IMR-90 (cell line): ENCODE measurements at regions not wholly inside any gene's neighbourhood (a gene's known extent, or its start where the extent isn't known, plus 50 kb on each side); places are given as distances from the start of the nearest gene placed in this dataset.

Experiments used
- ATAC-seq: fragments of 200-7000 bp; cut with Tn5 transposase; 2 replicates; pipeline ENCODE4 v1.9.1; 2020; ENCODE audit warnings: low read depth, mild to moderate bottlenecking, moderate library complexity
- BruUV-seq: library from RNA; stranded (reverse); fragments of 400-500 nt; replicated peaks from 2 replicates; lab custom pipeline; 2021; lab: Mats Ljungman, UMichigan
- CTCF ChIA-PET: fragments of 300-600 bp; formaldehyde crosslinking; extraction: SDS; loops from one replicate; lab custom pipeline; 2021; ENCODE audit warnings: antibody characterized with exemption; lab: Yijun Ruan, JAX
- POLR2A ChIA-PET: fragments of 300-600 bp; sonication (Branson Sonifier 250); formaldehyde crosslinking; loops from one replicate; lab custom pipeline; 2022; ENCODE audit warnings: antibody characterized with exemption; ENCODE audit not compliant: unreplicated experiment; lab: Charles Lee
- DNase-seq: peaks from one replicate; pipeline ENCODE4 v3.0.0; 2013
- H2AFZ ChIP-seq: replicated peaks from 2 replicates; pipeline ENCODE3; 2013; ENCODE audit warnings: low read length, mild to moderate bottlenecking; ENCODE audit not compliant: poor library complexity
- H2AK5ac ChIP-seq: 2 replicates; pipeline ENCODE4 v1.6.1; 2013; ENCODE audit warnings: low read depth, low read length, inconsistent platforms
- H2AK9ac ChIP-seq: replicated peaks from 2 replicates; pipeline ENCODE3; 2013; ENCODE audit warnings: mild to moderate bottlenecking, low read depth, low read length, moderate library complexity; ENCODE audit not compliant: poor library complexity
- H2BK120ac ChIP-seq: 2 replicates; pipeline ENCODE4 v1.6.1; 2013; ENCODE audit warnings: low read depth, low read length, inconsistent platforms
- H2BK15ac ChIP-seq: 3 replicates; pipeline ENCODE4 v1.6.1; 2013; ENCODE audit warnings: low read depth, low read length, inconsistent platforms
- H2BK20ac ChIP-seq: 2 replicates; pipeline ENCODE4 v1.6.1; 2013; ENCODE audit warnings: low read depth, mild to moderate bottlenecking, inconsistent platforms, low read length, moderate library complexity
- H2BK5ac ChIP-seq: 2 replicates; pipeline ENCODE4 v1.6.1; 2013; ENCODE audit warnings: mild to moderate bottlenecking, low read depth, low read length, inconsistent platforms; ENCODE audit not compliant: poor library complexity, severe bottlenecking
- H3K14ac ChIP-seq: replicated peaks from 2 replicates; pipeline ENCODE4 v1.6.1; 2013; ENCODE audit warnings: low read depth, low read length, inconsistent platforms
- H3K18ac ChIP-seq: 2 replicates; pipeline ENCODE4 v1.6.1; 2013; ENCODE audit warnings: low read depth, low read length, control low read depth
- H3K23ac ChIP-seq: 2 replicates; pipeline ENCODE4 v1.6.1; 2013; ENCODE audit warnings: low read depth, low read length, inconsistent platforms
- H3K27ac ChIP-seq: 2 replicates; pipeline ENCODE4 v1.5.1; 2013; ENCODE audit warnings: mild to moderate bottlenecking, control low read depth, low read length; ENCODE audit not compliant: insufficient read depth
- H3K27me3 ChIP-seq: 2 replicates; pipeline ENCODE4 v1.6.1; 2013; ENCODE audit warnings: low read length; ENCODE audit not compliant: control insufficient read depth, insufficient read depth
- H3K36me3 ChIP-seq: 2 replicates; pipeline ENCODE4 v1.6.1; 2013; ENCODE audit warnings: low read length, mixed read lengths; ENCODE audit not compliant: control insufficient read depth, insufficient read depth
- H3K4ac ChIP-seq: 2 replicates; pipeline ENCODE4 v1.6.1; 2013; ENCODE audit warnings: low read depth, low read length, inconsistent platforms
- H3K4me1 ChIP-seq: 2 replicates; pipeline ENCODE4 v1.6.1; 2013; ENCODE audit warnings: low read length, mixed read lengths; ENCODE audit not compliant: control insufficient read depth, insufficient read depth
- H3K4me2 ChIP-seq: 2 replicates; pipeline ENCODE4 v1.6.1; 2013; ENCODE audit warnings: low read depth, mild to moderate bottlenecking, control low read depth, low read length, moderate library complexity
- H3K4me3 ChIP-seq: 2 replicates; pipeline ENCODE4 v1.5.1; 2013; ENCODE audit warnings: low read depth, mild to moderate bottlenecking, control low read depth, low read length, moderate library complexity; ENCODE audit not compliant: insufficient read depth
- H3K56ac ChIP-seq: 2 replicates; pipeline ENCODE4 v1.6.1; 2013; ENCODE audit warnings: low read length, inconsistent platforms; ENCODE audit not compliant: insufficient read depth; ENCODE audit errors: extremely low read depth
- H3K79me1 ChIP-seq, 2 experiments: 2 replicates each; pipeline ENCODE4 v1.6.1; 2013; ENCODE audit warnings: low read length in 2 of 2, inconsistent platforms in 1 of 2, low read depth in 1 of 2
- H3K9ac ChIP-seq: 2 replicates; pipeline ENCODE4 v1.6.1; 2013; ENCODE audit warnings: low read depth, low read length, control low read depth
- H3K9me1 ChIP-seq: 2 replicates; pipeline ENCODE4 v1.6.1; 2013; ENCODE audit warnings: low read length, inconsistent platforms; ENCODE audit not compliant: insufficient read depth
- H3K9me3 ChIP-seq: 2 replicates; pipeline ENCODE4 v1.6.1; 2013; ENCODE audit warnings: low read length; ENCODE audit not compliant: control insufficient read depth, insufficient read depth
- H4K20me1 ChIP-seq: 2 replicates; pipeline ENCODE4 v1.6.1; 2013; ENCODE audit warnings: low read length, inconsistent platforms; ENCODE audit not compliant: insufficient read depth
- H4K5ac ChIP-seq: 2 replicates; pipeline ENCODE4 v1.6.1; 2013; ENCODE audit warnings: mild to moderate bottlenecking, low read depth, low read length, control low read depth
- H4K8ac ChIP-seq, 2 experiments: 2 replicates each; pipeline ENCODE4 v1.6.1; 2013; ENCODE audit warnings: low read depth in 2 of 2, low read length in 2 of 2, control low read depth in 1 of 2, inconsistent platforms in 1 of 2
- H4K91ac ChIP-seq: 2 replicates; pipeline ENCODE4 v1.6.1; 2013; ENCODE audit warnings: low read depth, low read length, inconsistent platforms; ENCODE audit not compliant: insufficient read depth
- BHLHE40 ChIP-seq: fragments of 150-350 bp; IDR thresholded peaks from 2 replicates; pipeline ENCODE4 v1.6.1; 2016; ENCODE audit warnings: mild to moderate bottlenecking, low read depth, low read length
- CEBPB ChIP-seq: IDR thresholded peaks from 2 replicates; pipeline ENCODE4 v1.6.1; 2012; ENCODE audit warnings: low read depth, low read length, improper control_type of control experiment
- CHD1 ChIP-seq: IDR thresholded peaks from 2 replicates; pipeline ENCODE4 v1.6.1; 2012; ENCODE audit warnings: low read depth, low read length, improper control_type of control experiment
- CTCF ChIP-seq: conservative IDR thresholded peaks from 2 replicates; pipeline ENCODE4 v1.5.1; 2012; ENCODE audit warnings: mild to moderate bottlenecking, low read depth, low read length, improper control_type of control experiment
- ELK1 ChIP-seq: fragments of 150-350 bp; IDR thresholded peaks from 2 replicates; pipeline ENCODE4 v1.6.1; 2016; ENCODE audit warnings: low read depth, mild to moderate bottlenecking, low read length, moderate library complexity, borderline replicate concordance
- FOS ChIP-seq: fragments of 150-350 bp; IDR thresholded peaks from 2 replicates; pipeline ENCODE4 v1.6.1; 2016; ENCODE audit warnings: low read depth, low read length
- MAFK ChIP-seq: IDR thresholded peaks from 2 replicates; pipeline ENCODE4 v1.6.1; 2012; ENCODE audit warnings: low read depth, low read length, improper control_type of control experiment
- MAZ ChIP-seq: IDR thresholded peaks from 2 replicates; pipeline ENCODE4 v1.6.1; 2012; ENCODE audit warnings: low read depth, mild to moderate bottlenecking, low read length, improper control_type of control experiment, moderate library complexity, borderline replicate concordance
- MXI1 ChIP-seq: IDR thresholded peaks from 2 replicates; pipeline ENCODE4 v1.6.1; 2012; ENCODE audit warnings: low read depth, mild to moderate bottlenecking, low read length, moderate library complexity, borderline replicate concordance
- NFE2L2 ChIP-seq: fragments of 150-350 bp; IDR thresholded peaks from 2 replicates; pipeline ENCODE4 v1.6.1; 2016; ENCODE audit warnings: low read depth, mild to moderate bottlenecking, low read length
- POLR2A ChIP-seq: IDR thresholded peaks from 2 replicates; pipeline ENCODE4 v1.6.1; 2012; ENCODE audit warnings: mild to moderate bottlenecking, low read depth, low read length
- RAD21 ChIP-seq: IDR thresholded peaks from 2 replicates; pipeline ENCODE4 v1.6.1; 2012; ENCODE audit warnings: low read length, improper control_type of control experiment
- RCOR1 ChIP-seq: IDR thresholded peaks from 2 replicates; pipeline ENCODE4 v1.6.1; 2012; ENCODE audit warnings: mild to moderate bottlenecking, low read length, improper control_type of control experiment; ENCODE audit not compliant: insufficient replicate concordance
- RFX5 ChIP-seq: IDR thresholded peaks from 2 replicates; pipeline ENCODE4 v1.8.0; 2012; ENCODE audit warnings: low read depth, mild to moderate bottlenecking, low read length, moderate library complexity
- SMC3 ChIP-seq: fragments of 150-350 bp; IDR thresholded peaks from 2 replicates; pipeline ENCODE4 v1.6.1; 2016; ENCODE audit warnings: low read depth, mild to moderate bottlenecking, antibody characterized with exemption, low read length, moderate library complexity
- USF2 ChIP-seq: fragments of 150-350 bp; IDR thresholded peaks from 2 replicates; pipeline ENCODE4 v1.6.1; 2017; ENCODE audit warnings: mild to moderate bottlenecking, antibody characterized with exemption, low read length, low read depth
- WGBS, 2 experiments: methylation state at CpG; one replicate each; pipeline versions ENCODE4 v1.1.5 to v1.1.7; 2013; ENCODE audit warnings: missing lambda C conversion rate in 2 of 2; ENCODE audit not compliant: insufficient read length in 1 of 2; ENCODE audit errors: extremely low coverage in 2 of 2; 5-methylcytosine and 5-hydroxymethylcytosine counted together
- dilution Hi-C: fragments of 300-500 bp; cut with HindIII; formaldehyde crosslinking; loops from one replicate; pipeline ENCODE4 v1.14.3; 2018; ENCODE audit warnings: low sequenced_read_pairs; ENCODE audit not compliant: unreplicated experiment
- in situ Hi-C: fragments of 300-500 bp; cut with MboI; formaldehyde crosslinking; loops from 3 replicates; pipeline ENCODE4 v1.14.3; 2019; ENCODE audit warnings: low sequenced_read_pairs, inconsistent platforms, mixed read lengths
- intact Hi-C: fragments of 100-400 bp; cut with micrococcal nuclease; formaldehyde crosslinking; loops from 2 replicates; pipeline ENCODE4 v1.10.0; 2022

- H3K79me1 ChIP-seq, result no peaks in the 10 kb centered on the region
- H2BK15ac ChIP-seq, result no peak overlapping the region
- DNase-seq (no peak), ATAC-seq (no peak)
- no peak overlapping the region for H2BK5ac ChIP-seq
- no peak overlapping the region for H4K91ac ChIP-seq
- 100% methylated on average over 1 of the region's 2 CpGs; no CpG with 5 or more reads in 1 of the 2 experiments for WGBS, 2 experiments
- no peak overlapping the region for H3K14ac ChIP-seq
- H3K4me2 ChIP-seq, result no peak overlapping the region
- no peaks in the 10 kb centered on the region; the same call in 1 of the 2 replicates for H3K4me1 ChIP-seq
- no peaks in the 10 kb centered on the region for H3K27me3 ChIP-seq
- no peak overlapping the region for H2AFZ ChIP-seq
- no peak overlapping the region for H3K27ac ChIP-seq
- TF ChIP-seq FOS (no peak), RAD21 (no peak), MAZ (no peak), RCOR1 (no peak), MXI1 (no peak), USF2 (no peak), MAFK (no peak), ELK1 (no peak), BHLHE40 (no peak), NFE2L2 (no peak), CTCF (no peak), RFX5 (no peak), POLR2A (no peak), CEBPB (no peak), CHD1 (no peak), SMC3 (no peak)
- no peaks in the 10 kb centered on the region; the same call in 1 of the 2 replicates for H3K9me1 ChIP-seq
- H3K18ac ChIP-seq, result no peak overlapping the region
- intact Hi-C loops (loop anchor here (5.0 kb wide), 3 partner anchors 269 to 1849 kb away; no protein-coding TSS in a partner anchor), in situ Hi-C loops (loop anchor here (25.0 kb wide), 2 partner anchors 651 to 1099 kb away; partner anchors contain the start of gene CHD6), dilution Hi-C loops (no loop called here)
- H2AK9ac ChIP-seq, result no peak overlapping the region
- H3K23ac ChIP-seq, result no peak overlapping the region
- no peaks in the 10 kb centered on the region for H3K9me3 ChIP-seq
- H3K4ac ChIP-seq, result no peak overlapping the region
- ChIA-PET CTCF (no interaction called here), POLR2A (no interaction called here)
- no TSS peak for BruUV-seq
- H2AK5ac ChIP-seq, result no peak overlapping the region
- H2BK120ac ChIP-seq, result no peak overlapping the region
- H3K9ac ChIP-seq, result no peak overlapping the region
- no peak overlapping the region for H3K56ac ChIP-seq
- H4K8ac ChIP-seq, result no peak overlapping the region
- H3K36me3 ChIP-seq, result no peaks in the 10 kb centered on the region
- H4K20me1 ChIP-seq, result peaks cover 4% of the 10 kb centered on the region; the same call in 1 of the 2 replicates
- no peak overlapping the region for H4K5ac ChIP-seq
- no peak overlapping the region; the same call in 1 of the 2 replicates for H2BK20ac ChIP-seq
- H3K4me3 ChIP-seq, result no peak overlapping the region
Measured at GRCh38 chr20:40961176-40961575, 67.4 kb upstream of the TOP1 start.
